Medulla oblongata (tissue), 1 donor: ENCODE measurements at regions not wholly inside any gene's neighbourhood (a gene's known extent, or its start where the extent isn't known, plus 50 kb on each side); places are given as distances from the start of the nearest gene placed in this dataset.
"Not testable (repeated sequence)": the region's sequence is repeated elsewhere in the genome, so short reads cannot be mapped to it uniquely, and the experiment has no call there.

Experiments used
- DNase-seq: peaks from one replicate; pipeline ENCODE4 v3.0.0-alpha.2; 2015; ENCODE audit errors: extremely low spot score

DNA sequence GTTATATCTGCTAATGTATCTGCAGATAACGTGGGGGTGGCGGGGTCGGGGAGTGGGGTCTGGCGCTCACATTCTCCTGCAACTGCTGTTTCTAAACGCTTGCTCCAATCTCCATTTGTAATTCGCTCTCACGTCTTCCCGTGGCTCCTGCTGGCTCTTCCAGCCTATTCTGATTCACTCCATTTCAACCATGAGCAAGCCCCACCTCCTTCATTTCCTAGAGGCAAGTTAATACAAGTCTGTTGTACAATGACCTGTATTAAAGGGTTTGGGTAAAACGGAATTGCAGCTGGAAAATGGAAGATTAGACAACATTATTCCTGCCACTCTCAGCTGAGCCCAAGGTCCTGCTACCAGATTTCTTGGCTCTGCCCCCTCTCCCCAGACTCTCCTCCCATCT lies 132.3 kb downstream of the CSNK2A3 start:
- no peak for DNase-seq

DNA sequence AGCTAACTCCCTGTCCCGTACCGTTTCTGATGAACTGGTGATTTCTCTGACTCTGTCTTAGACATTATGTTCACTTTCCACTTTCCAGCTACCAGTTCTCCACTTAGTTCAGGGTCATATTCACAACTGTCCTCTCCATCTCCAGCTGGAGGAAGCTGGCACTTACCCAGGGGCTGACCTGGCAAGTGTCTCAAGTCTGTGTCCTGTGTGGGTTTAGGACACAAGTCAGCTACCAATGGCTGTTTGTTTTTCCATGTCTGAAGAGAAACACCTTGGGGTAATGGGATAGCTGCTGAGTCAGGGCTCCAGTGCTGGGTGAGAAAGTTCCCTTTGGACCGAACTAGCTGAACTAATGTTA lies 134.4 kb downstream of the CSNK2A3 start:
- no peak for DNase-seq

DNA sequence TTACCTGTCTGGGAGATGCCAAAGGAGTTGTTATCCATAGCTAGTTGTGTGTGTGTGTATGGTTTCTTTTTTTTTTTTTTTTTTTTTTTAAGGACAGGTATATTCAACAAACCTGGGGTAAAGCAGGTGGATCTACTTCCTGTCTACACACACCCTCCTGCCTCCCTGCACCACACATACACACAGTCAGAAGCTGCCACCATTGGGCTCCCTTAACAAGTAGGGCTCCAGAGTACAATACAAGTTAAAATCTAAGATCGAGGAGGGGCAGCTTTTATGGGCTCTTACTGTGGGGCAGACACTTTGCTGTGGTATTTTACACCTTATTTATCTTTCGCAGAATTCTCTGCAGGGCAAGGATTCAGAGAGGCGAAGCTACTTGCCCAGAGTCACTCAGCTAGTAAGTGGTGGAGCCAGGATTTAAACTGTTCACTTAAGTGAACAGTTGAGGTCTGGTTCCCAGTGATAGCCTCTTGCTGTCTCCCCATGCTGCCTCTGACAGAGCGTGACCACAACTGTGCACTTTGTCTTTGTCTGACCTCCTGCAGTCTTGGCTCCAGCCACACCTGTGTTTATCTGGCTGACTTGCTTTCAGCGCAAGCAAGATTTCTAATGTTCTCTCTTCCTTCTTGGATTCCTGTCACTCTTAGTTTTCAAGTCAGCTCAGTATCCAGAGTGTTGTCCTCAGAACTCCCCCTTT lies 135.0 kb downstream of the CSNK2A3 start:
- DNase-seq, result no peak

DNA sequence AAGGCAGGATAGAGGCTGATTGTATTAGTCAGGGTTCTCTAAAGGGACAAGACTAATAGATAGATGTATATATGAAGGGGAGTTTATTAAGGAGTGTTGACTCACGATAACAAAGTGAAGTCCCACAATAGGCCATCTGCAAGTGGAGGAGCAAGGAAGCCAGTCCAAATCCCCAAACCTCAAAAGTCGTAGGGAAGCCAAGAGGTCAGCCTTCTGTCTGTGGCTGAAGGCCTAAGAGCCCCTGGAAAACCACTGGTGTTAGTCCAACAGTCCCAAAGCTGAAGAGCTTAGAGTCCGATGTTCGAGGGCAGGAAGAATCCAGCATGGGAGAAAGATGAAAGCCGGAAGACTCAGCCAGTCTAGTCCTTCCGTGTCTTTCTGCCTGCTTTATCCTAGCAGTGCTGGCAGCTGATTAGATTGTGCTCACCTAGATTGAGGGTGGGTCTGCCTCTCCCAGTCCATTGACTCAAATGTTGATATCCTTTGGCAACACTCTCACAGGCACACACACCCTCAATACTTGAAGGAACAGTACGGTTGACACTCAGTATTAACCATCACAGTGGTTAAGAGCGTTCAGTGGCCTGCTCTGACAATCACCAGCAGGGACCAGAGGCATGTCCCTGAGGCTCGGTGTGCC lies 135.6 kb downstream of the CSNK2A3 start:
- DNase-seq, result no peak

DNA sequence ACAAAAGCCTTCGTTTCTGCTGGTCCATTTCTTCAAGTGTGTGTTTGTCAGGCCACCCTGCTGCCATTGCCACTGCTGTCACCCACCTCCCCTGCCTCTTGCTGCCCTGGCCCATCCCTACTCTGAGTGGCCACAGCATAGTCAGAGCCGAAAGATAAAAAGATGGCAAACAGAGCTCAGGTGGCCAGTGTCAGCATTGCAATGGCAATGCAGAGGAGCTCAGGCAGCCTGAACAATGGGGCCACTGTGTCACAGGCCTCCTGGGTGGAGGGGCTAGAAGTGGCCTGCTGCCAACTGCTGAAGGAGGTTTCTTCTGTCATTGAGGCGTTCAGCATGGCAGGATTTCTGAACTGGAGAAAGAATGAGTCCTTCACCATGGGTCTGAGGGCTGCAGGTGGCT lies 137.1 kb downstream of the CSNK2A3 start:
- peak; percentile 11 for DNase-seq

DNA sequence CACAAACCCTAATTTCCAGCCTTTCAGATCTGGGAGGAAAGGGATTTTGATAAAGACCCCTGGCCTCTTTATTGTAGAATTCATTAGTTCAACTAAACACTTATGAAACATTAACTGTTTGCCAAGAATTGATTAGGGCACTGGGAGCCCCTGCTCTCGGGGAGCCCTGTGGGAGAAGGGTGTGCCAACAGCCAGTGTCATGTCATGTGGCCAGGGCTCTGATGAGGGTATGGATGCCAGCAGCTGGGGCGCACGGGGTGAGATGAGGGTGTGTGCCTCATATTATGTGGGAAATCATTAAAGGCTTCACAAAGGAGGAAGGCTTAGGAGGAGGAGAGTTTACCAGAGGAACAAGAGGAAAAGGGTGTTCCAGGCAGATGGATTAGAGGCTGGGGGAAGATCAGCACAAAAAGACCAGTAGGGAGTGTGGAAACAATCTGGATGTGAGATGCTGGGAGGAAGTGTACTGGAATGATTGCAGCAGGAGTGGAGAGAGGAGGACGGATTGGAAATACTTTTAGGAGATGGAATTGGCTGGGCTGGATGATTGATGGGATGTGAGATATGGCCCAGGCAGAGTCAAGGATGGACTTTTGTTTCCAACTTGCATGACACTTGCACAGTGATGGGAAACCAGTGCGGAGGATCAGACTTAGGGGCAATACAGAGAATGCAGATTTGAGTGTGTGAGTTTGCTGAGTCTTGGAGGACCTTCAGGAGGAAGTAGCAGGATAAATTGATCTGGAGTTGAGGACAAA lies 137.8 kb downstream of the CSNK2A3 start:
- no peak for DNase-seq

DNA sequence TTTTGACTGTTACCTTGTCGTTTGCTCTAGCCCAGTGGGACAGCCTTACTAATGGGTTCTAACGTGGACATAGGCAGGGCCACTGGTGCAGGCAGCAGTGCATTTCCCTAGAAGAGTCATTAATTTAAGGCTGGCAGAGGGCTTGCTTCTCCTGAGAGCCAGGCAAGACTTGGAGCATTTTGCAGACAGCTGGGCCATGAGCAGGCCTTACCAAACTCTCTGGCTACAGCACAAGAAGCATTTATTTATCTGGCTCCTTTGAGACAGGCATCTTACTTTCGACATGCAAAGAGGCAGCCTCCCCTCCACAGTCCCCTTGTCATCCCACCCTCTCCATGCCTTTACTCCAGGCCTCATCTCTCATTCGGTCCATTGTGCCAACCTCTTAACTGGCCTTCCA lies 139.9 kb downstream of the CSNK2A3 start:
- DNase-seq, result no peak

DNA sequence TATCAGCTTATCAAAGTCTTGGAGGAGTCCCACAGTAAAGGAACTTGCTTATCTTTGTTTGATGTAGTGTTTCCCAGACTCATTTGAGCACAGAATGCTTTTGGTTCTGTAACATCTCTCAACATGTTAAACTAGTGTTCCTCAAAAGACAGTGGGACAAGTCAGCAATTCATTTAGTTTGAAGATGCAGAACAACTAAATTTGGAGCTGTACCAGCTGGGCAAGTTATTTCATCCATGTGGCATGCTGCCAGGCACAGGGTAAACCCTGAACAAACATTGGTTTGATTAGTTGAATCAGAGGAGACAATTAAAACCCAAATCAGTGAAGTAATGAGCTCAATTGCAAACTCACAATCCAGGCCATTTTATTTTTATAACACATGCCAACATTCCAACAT lies 141.2 kb downstream of the CSNK2A3 start:
- no peak for DNase-seq

DNA sequence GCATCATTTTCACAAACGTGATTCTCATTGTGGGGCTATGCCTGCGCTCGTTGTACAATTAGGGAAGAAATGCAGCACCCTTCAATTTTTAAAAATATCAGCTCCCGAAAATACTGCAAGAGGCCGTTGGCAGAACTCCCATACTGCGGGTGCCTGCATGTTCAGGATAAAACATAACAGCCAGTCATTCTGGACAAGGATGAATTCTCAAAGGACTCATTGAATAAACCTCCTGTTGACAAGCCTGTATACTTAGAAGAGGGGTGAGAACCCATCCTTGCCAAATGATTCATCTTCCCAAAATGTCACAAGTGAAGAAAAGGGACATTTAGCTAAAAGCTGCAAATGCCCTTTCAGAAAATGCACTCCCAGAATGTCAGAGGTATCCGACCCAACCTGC lies 141.9 kb downstream of the CSNK2A3 start:
- DNase-seq, result peak; percentile 33

DNA sequence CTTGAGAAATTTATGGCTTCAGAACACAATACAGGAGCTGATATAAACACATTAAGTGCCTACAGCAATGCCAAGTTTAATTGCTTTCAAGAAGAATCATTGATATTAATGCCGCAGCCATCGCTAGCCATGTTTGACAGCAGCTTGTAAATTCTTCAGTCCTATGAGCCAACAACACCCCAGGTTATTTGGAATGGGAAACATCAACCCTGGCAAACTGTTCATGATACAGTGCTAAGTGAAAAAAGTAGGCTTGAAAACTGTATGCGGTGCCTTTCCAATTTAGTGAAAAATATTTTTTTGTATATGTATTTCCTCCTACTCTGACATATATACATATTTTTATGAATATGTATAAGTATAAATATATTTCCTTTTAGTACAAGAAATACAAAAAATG lies 142.6 kb downstream of the CSNK2A3 start:
- no peak for DNase-seq

DNA sequence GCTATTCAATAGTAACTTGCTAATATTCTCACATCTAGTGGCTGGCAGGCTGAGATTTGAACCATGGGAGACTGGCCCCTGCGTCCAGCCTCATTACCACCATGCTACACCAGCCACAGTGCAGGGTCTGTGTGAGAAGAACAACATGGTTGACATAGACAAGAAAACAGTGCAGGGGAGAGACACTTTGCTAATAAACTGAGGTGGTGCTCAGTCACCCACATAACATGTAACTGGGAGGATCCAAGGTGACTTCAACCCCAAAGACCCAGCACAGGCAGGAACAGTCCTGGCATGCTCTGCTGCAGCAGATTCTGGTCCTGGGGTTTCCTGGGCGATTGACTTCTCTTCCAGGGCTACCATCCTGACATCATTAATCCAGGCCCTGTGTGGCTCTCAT lies 143.1 kb downstream of the CSNK2A3 start:
- DNase-seq, result no peak

DNA sequence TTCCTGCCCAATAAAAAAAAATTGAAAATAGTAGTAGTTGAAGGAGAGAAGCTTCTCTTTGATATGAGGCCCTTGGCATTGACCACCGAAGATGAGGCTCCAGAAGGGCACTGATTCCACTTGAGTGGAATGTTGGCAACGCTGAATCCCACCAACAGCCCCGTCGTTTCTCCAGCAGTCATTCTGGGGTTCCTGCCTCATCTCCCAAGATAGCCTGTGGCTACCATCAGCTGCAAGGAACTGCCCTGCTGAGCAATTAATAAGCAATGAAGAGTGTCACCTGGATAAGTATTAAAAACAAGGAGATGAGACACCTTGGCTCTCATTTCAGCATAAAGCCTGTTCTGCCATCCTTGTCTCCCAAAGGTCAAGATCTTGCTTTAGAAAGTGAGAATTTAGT lies 144.1 kb downstream of the CSNK2A3 start:
- no peak for DNase-seq

DNA sequence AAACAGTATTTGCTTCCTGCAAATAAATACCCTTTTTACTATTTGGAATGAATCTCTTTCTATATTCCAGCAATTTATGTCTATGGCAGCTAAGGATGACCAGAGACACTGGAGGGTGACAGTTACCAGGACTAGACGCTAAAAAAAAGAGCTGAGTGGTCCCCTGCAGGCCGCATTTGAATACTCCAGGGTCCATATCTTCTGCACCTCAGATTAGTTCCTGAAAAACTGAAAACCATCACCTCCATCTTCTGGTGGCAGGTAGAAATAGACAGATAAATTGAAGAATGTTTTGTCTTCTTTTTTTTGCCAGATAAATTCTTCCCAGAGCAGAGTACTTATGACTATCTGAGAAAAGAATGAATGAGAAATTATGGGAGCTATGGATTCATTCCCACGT lies 145.6 kb downstream of the CSNK2A3 start:
- no peak for DNase-seq

DNA sequence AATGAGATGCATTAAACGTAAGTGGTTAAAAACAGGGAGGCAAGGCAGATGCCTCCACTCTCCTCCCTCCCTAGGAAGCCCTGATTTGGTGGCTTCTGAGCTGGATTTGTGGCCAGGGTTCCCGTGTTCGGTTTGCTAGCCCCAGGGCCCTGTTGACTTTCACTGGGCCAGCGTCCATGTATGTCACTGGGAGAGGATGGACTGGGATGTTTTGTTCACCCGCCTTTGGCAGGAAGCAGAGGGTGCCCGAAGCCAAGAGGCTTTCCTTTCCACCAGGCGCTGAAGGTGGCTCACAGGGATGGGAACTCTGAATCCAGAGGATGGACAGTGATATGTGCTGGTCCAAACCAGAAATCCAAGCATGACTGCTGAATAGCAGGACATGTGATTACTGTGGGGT lies 146.6 kb downstream of the CSNK2A3 start:
- peak; percentile 30 for DNase-seq

DNA sequence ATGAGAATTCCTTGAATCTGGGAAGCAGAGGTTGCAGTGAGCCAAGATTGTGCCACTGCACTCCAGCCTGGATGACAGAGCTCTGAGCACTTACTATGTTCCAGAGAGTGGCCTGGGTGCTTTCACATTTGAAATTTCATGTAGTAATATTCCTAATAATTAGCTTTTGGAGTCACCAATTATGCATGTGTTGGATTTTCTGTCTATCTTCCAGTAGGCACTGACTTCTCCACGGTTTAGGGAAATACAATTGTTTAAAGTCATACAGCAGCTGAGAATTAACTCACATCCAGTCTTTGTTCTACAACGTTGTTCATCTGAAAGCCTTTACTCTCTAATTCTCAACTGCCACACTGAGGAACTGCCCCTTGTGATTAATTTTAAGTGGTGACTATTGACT lies 150.2 kb downstream of the CSNK2A3 start:
- no peak for DNase-seq

DNA sequence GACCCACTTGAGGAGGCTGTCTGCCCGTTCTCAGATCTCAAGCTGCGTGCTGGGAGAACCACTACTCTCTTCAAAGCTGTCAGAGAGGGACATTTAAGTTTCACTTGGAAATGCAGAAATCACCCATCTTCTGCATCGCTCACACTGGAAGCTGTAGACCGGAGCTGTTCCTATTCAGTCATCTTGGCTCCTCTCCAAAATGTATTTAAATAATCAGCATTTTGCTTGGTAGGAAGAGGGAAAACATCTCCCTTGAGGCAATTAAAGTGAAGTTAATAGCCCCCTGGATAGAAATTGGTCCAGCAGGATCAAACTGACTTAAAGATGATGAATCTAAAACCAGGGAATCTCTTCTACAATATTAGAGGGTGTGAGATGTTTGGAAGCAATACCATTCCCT lies 151.7 kb downstream of the CSNK2A3 start:
- not testable (repeated sequence) for DNase-seq

DNA sequence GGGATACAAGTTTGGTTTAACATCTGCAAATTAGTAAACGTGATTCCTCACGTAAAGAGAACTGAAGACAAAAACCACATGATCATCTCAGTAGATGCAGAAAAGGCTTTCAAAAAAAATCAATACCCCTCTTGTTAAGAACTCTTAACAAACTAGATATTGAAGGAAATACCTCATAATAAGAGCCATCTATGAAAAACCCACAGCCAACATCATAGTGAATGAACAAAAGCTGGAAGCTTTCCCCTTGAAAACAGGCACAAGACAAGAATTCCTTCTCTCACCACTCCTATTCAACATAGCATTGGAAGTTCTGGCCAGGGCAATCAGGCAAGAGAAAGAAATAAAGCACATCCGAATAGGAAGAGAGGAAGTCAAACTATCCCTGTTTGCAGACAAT lies 160.5 kb downstream of the CSNK2A3 start:
- no peak for DNase-seq

DNA sequence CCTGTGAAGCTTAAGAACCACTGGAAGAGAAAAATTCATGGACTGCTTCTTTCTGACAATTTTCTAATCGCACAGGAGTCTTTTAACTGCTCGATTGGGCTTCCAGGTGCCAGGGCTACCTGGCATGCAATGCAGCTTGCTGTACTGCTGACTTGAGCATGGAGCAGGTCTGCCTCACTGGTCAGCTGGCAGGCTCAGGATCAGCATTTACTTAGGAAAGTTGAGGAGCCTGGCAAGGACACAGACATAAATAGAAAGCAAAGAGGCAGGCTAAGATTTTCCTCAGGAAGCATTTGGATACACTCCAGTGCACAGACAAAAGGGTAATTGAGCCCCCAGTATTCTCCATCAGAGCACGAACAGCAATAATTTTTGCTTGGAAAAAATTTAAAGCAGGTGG lies 163.5 kb downstream of the CSNK2A3 start:
- peak; percentile 57 for DNase-seq

DNA sequence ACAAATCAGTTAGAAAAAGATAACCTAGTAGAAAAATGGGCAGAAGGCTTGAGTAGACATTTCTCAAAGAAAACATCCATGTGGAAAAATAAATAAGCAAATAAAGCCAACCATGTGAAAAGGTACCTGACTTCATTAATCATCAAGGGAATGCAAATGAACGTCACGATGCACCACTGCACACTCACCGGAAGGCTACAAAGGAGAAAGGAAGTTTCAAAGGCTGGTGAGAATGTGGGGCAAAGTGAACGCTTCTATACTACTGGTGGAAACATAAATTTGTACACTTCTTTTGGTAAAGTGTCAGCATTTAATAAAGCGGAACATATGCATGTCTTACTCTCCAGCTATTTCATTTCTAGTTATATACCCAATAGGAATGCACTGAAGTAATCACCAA lies 166.8 kb downstream of the CSNK2A3 start:
- DNase-seq, result no peak

DNA sequence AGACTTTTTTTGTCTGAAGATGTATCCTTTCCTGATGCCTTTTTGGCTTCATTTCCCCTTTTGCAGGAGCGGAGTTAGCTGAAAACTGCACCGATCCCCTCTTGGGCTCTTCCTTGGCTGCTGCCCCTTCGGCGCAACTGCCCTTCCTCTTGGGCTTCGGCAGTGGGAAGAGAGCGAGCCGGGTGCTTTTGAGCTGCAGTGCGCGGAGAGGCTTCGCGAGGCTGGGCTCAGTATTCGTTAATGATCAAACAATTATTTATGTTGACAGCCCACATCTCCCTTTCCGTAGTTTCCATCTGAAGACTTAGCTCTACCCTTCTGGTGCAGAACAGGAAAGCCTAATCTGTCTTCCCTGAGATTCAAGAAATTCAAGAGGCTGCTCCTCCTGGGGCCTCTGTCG lies 170.8 kb downstream of the CSNK2A3 start:
- no peak for DNase-seq

DNA sequence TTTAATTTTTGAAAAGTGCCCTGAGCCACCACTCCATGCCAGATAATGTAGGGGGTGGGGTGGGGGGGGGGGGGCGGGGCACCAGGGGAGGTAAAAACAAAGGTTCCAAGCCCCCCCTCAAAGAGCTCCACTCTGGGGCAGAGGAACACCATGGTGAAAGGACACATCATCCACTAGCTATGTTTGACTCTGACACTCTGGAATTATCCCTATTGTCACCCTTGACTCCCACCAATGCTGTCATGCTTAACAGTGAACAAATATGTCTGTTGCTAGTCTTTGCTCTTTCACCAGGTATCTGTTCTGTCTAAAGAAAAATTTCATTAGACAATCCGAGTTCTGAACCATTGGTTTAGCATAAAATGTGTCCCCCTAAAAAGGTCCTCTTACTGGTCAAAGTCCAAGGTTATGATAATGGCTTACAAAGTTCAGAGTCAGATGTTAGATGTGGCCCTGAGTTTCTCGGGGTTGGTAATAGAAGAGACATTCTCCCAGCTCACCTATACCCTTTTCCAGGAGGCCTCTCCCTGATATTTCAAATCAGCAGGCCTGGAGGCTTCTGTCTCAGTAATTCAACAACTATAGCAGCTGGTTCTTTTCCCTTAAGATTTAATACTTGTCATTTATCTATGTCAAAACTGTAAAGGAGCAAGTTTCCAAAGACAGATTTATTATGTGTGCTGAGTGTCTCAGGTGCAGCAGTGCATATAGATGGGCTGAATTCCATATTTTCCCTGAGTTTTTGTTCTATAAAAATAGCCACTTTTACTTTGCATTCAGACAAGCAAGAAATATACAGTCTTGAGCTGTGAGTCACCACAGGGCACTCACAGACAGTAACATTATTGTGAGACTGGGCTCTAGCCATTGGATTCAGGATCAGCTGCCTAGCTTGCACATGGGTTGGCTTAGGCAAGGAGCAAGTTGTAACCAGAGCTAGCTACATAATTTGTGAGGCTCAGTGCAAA lies 174.1 kb downstream of the CSNK2A3 start:
- DNase-seq, result peak; percentile 88
